Activated CD4-positive, alpha-beta T cell treated with anti-CD3 and anti-CD28 coated beads, Interleukin-2, amount 10 ng/mL, durations not matched to agents 7 days and 5 days (primary cell): ENCODE measurements at regions not wholly inside any gene's neighbourhood (a gene's known extent, or its start where the extent isn't known, plus 50 kb on each side); places are given as distances from the start of the nearest gene placed in this dataset.
"Not testable (repeated sequence)": the region's sequence is repeated elsewhere in the genome, so short reads cannot be mapped to it uniquely, and the experiment has no call there.

Experiments
- CTCF ChIA-PET: fragments of 350-600 bp; sonication (Branson Sonifier 250); formaldehyde crosslinking; loops from one replicate; lab custom pipeline; 2021; ENCODE audit warnings: antibody characterized with exemption; lab: Charles Lee
- POLR2A ChIA-PET: fragments of 350-600 bp; sonication (Branson Sonifier 250); formaldehyde crosslinking; loops from one replicate; lab custom pipeline; 2021; ENCODE audit warnings: antibody characterized with exemption; lab: Charles Lee
- DNase-seq: peaks from one replicate; pipeline ENCODE4 v3.0.0-alpha.2; 2020
- H3K27ac Mint-ChIP-seq: one replicate; pipeline ENCODE4 v1.8.0; 2021; ENCODE audit warnings: mild to moderate bottlenecking, moderate library complexity, mixed read lengths
- H3K27me3 Mint-ChIP-seq: one replicate; pipeline ENCODE4 v1.8.0; 2021; ENCODE audit warnings: mixed read lengths
- H3K36me3 Mint-ChIP-seq: one replicate; pipeline ENCODE4 v1.8.0; 2021; ENCODE audit warnings: low read depth, mixed read lengths
- H3K4me1 Mint-ChIP-seq: one replicate; pipeline ENCODE4 v1.8.0; 2021; ENCODE audit warnings: mixed read lengths
- H3K4me3 Mint-ChIP-seq: one replicate; pipeline ENCODE4 v1.8.0; 2021; ENCODE audit warnings: mild to moderate bottlenecking, moderate library complexity, mixed read lengths
- H3K9me3 Mint-ChIP-seq: one replicate; pipeline ENCODE4 v1.8.0; 2021; ENCODE audit warnings: mixed read lengths

- H3K36me3 Mint-ChIP-seq, H3K9me3 Mint-ChIP-seq, H3K27ac Mint-ChIP-seq, H3K27me3 Mint-ChIP-seq, POLR2A ChIA-PET, CTCF ChIA-PET, DNase-seq, H3K4me3 Mint-ChIP-seq, H3K4me1 Mint-ChIP-seq: not testable (repeated sequence)
Measured at GRCh38 chr2:111257607-111258006, 136.9 kb downstream of the BCL2L11 start.

- DNase-seq, H3K27me3 Mint-ChIP-seq, H3K27ac Mint-ChIP-seq, H3K4me3 Mint-ChIP-seq, H3K36me3 Mint-ChIP-seq, CTCF ChIA-PET, H3K4me1 Mint-ChIP-seq, POLR2A ChIA-PET, H3K9me3 Mint-ChIP-seq: not testable (repeated sequence)
Measured at GRCh38 chr2:111258318-111258717, 137.6 kb downstream of the BCL2L11 start.

GRCh38 chr2:111262627-111263379, 142.1 kb downstream of the BCL2L11 start:
- H3K27ac Mint-ChIP-seq, H3K4me3 Mint-ChIP-seq, H3K27me3 Mint-ChIP-seq, H3K36me3 Mint-ChIP-seq, H3K4me1 Mint-ChIP-seq, POLR2A ChIA-PET, H3K9me3 Mint-ChIP-seq, CTCF ChIA-PET, DNase-seq: not testable (repeated sequence)

GRCh38 chr2:111263380-111264017, 142.8 kb downstream of the BCL2L11 start:
- CTCF ChIA-PET, H3K27me3 Mint-ChIP-seq, POLR2A ChIA-PET, H3K4me1 Mint-ChIP-seq, H3K36me3 Mint-ChIP-seq, H3K27ac Mint-ChIP-seq, H3K4me3 Mint-ChIP-seq, DNase-seq, H3K9me3 Mint-ChIP-seq: not testable (repeated sequence)

- H3K4me1 Mint-ChIP-seq, H3K9me3 Mint-ChIP-seq, H3K27me3 Mint-ChIP-seq: not testable (repeated sequence)
Measured at GRCh38 chr2:111264956-111265355, 144.2 kb downstream of the BCL2L11 start.

GRCh38 chr2:111266556-111266955, 145.8 kb downstream of the BCL2L11 start:
- H3K27ac Mint-ChIP-seq, DNase-seq, CTCF ChIA-PET, H3K4me3 Mint-ChIP-seq, H3K9me3 Mint-ChIP-seq, H3K27me3 Mint-ChIP-seq, H3K36me3 Mint-ChIP-seq, H3K4me1 Mint-ChIP-seq, POLR2A ChIA-PET: not testable (repeated sequence)

More at GRCh38 chr2:111264956-111265355, 144.2 kb downstream of the BCL2L11 start:
- DNase-seq, CTCF ChIA-PET, POLR2A ChIA-PET, H3K4me3 Mint-ChIP-seq, H3K36me3 Mint-ChIP-seq, H3K27ac Mint-ChIP-seq: not testable (repeated sequence)

- H3K27ac Mint-ChIP-seq, H3K4me1 Mint-ChIP-seq, CTCF ChIA-PET, POLR2A ChIA-PET, H3K27me3 Mint-ChIP-seq, H3K36me3 Mint-ChIP-seq, H3K4me3 Mint-ChIP-seq, H3K9me3 Mint-ChIP-seq, DNase-seq: not testable (repeated sequence)
Measured at GRCh38 chr2:111267038-111267437, 146.3 kb downstream of the BCL2L11 start.

- H3K27ac Mint-ChIP-seq, H3K4me1 Mint-ChIP-seq, H3K36me3 Mint-ChIP-seq, H3K9me3 Mint-ChIP-seq, DNase-seq, H3K27me3 Mint-ChIP-seq, H3K4me3 Mint-ChIP-seq, CTCF ChIA-PET, POLR2A ChIA-PET: not testable (repeated sequence)
Measured at GRCh38 chr2:111269761-111270323, 149.1 kb downstream of the BCL2L11 start.

- POLR2A ChIA-PET, CTCF ChIA-PET: not testable (repeated sequence)
Measured at GRCh38 chr2:111270569-111270968, 149.9 kb downstream of the BCL2L11 start.

GRCh38 chr2:111271647-111272304, 151.1 kb downstream of the BCL2L11 start:
- H3K27me3 Mint-ChIP-seq, H3K36me3 Mint-ChIP-seq, DNase-seq, H3K4me3 Mint-ChIP-seq, POLR2A ChIA-PET, H3K4me1 Mint-ChIP-seq, CTCF ChIA-PET, H3K27ac Mint-ChIP-seq, H3K9me3 Mint-ChIP-seq: not testable (repeated sequence)

More at GRCh38 chr2:111270569-111270968, 149.9 kb downstream of the BCL2L11 start:
- not testable (repeated sequence) for H3K27me3 Mint-ChIP-seq, DNase-seq, H3K36me3 Mint-ChIP-seq, H3K27ac Mint-ChIP-seq, H3K4me3 Mint-ChIP-seq, H3K9me3 Mint-ChIP-seq, H3K4me1 Mint-ChIP-seq

- CTCF ChIA-PET, H3K4me1 Mint-ChIP-seq, H3K27ac Mint-ChIP-seq, H3K9me3 Mint-ChIP-seq, H3K27me3 Mint-ChIP-seq, DNase-seq, POLR2A ChIA-PET, H3K4me3 Mint-ChIP-seq, H3K36me3 Mint-ChIP-seq: not testable (repeated sequence)
Measured at GRCh38 chr2:111273007-111273406, 152.3 kb downstream of the BCL2L11 start.

- H3K36me3 Mint-ChIP-seq, H3K4me1 Mint-ChIP-seq, POLR2A ChIA-PET, H3K27ac Mint-ChIP-seq, H3K9me3 Mint-ChIP-seq, CTCF ChIA-PET, H3K27me3 Mint-ChIP-seq, H3K4me3 Mint-ChIP-seq, DNase-seq: not testable (repeated sequence)
Measured at GRCh38 chr2:111275047-111275853, 154.5 kb downstream of the BCL2L11 start.

GRCh38 chr2:111275854-111276171, 155.1 kb downstream of the BCL2L11 start:
- H3K27ac Mint-ChIP-seq, H3K4me3 Mint-ChIP-seq, H3K36me3 Mint-ChIP-seq, H3K27me3 Mint-ChIP-seq, POLR2A ChIA-PET, H3K4me1 Mint-ChIP-seq, H3K9me3 Mint-ChIP-seq, DNase-seq, CTCF ChIA-PET: not testable (repeated sequence)
